Glomerular visceral epithelial cell (primary cell): ENCODE measurements at regions not wholly inside any gene's neighbourhood (a gene's known extent, or its start where the extent isn't known, plus 50 kb on each side); places are given as distances from the start of the nearest gene placed in this dataset.

Experiments used
- DNase-seq: peaks from one replicate; pipeline ENCODE4 v3.0.0-alpha.2; 2016; ENCODE audit errors: extremely low spot score

DNA sequence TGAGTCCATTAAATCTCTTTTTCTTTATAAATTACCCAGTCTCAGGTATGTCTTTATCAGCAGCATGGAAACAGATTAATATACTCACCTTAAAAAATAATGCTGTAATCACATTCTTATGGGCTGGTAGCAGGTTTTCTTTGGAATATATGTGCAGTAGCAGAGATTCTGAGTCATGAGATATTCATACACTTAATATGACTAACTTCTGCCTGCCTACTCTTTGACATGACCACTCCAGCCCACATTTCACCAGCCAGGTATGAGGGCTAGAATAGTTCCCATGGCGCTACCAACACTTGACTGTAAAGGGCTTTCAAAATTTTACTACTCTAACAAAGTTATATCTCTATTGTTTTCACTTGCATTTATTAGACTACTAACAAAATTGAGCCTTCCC is 74.1 kb upstream of the GHR start:
- no peak for DNase-seq

DNA sequence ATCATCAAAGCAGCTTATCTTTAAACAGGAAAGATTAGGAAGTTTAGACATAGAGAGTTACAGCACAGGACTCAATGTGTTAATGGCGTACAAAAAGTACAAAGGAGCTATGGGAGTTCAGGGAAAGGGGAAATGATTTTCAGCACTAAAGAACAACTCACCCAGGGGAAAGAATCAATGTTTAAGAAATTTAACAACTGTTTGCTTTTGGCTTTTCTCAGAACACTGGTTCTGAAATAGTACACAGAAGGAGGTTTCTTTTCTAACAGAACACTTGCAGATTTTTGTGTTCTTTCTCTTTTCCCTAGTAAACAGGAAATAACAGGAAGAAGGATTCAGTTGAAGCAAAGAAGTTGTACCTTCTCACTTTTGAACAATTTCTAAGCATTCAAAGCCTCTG is 71.3 kb upstream of the GHR start:
- no peak for DNase-seq

DNA sequence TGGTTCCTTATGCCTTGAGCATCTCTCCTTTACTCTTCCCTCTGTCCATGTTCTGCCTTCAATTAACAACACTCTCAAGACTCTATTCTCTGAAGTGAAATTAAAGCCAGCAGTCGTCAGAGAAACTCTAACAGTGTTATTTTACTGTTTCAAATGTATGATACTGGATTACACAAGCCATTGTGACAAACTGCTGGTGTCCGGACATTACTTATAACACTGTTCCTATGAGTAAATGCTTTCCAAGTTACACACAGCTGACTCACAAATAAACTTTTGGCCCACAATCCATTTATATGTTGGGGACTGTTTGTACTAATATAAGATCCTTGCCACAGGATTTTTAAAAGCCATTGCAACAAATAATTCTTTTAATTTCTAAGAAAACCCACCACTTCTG is 63.2 kb upstream of the GHR start:
- no peak for DNase-seq

GRCh38 chr5:42360616-42361314 is 62.5 kb upstream of the GHR start:
- no peak for DNase-seq

DNA sequence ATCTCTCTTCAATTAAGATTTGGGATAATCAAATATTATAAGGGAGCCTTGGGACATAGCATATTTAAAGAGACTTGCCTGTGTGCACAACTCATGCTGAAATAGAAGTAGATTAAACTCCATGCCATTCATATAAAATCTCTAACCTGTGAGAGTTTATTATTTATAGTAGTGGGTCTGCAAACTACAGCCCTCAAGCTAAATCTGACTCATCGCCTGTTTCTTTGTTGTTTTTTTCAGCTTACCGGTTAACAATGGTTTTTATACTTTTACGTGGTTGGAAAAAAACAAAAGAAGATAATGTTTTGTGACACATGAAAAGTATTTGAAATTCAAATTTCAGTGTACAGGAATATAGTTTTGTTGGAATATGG is 61.9 kb upstream of the GHR start:
- no peak for DNase-seq

DNA sequence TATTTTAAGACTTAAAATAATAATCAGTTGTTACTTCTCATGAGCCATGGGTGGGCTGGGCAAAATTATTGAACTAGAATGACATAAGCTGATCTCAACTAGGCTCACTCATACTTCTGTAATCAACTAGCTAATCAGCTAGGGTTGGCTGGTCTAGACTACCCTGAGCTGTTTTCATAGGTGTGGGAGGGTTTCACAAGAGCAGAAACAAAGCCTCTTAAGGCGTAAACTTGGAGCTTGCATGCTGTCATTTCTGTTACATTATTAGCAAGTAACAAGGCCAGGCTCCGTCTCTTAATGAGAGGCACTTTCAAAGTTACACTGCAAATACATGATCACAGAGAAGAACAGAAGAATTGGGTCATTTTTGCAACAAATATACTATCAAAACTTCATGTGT is 57.2 kb upstream of the GHR start:
- no peak for DNase-seq
